GM21367 (cell line): ENCODE measurements at regions not wholly inside any gene's neighbourhood (a gene's known extent, or its start where the extent isn't known, plus 50 kb on each side); places are given as distances from the start of the nearest gene placed in this dataset.
"Not testable (repeated sequence)": the region's sequence is repeated elsewhere in the genome, so short reads cannot be mapped to it uniquely, and the experiment has no call there.

Source experiments
- ATAC-seq: cut with Tn5 transposase; IDR thresholded peaks from one replicate; pipeline ENCODE4 v1.9.1; 2021; ENCODE audit not compliant: unreplicated experiment

GRCh38 chr10:65053831-65054351, 1532.7 kb downstream of the REEP3 start:
- not testable (repeated sequence) for ATAC-seq

GRCh38 chr10:65054701-65055100, 1533.5 kb downstream of the REEP3 start:
- ATAC-seq = not testable (repeated sequence)

GRCh38 chr10:65065278-65065677, 1544.1 kb downstream of the REEP3 start:
- no peak for ATAC-seq

GRCh38 chr10:65083222-65083621, 1562.0 kb downstream of the REEP3 start:
- no peak for ATAC-seq

GRCh38 chr10:65090991-65091390, 1569.8 kb downstream of the REEP3 start:
- ATAC-seq = no peak

DNA sequence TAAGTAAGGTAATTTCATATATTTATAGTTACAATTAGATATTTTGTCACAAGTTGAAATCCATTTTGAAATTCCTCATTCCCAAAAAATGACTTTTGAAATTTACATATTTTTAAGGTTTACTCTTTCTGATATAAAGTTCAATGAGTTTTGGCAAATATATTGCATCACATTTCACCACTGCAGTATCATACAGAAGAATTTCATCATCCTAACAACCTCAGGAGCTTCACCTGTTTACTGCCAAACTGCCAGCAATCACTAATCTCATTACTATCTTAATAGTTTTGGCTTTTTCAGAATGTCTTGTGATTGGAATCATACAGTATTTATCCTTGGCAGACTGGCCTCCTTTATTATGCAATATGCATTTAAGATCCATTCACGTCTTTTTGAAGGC, 1578.9 kb downstream of the REEP3 start:
- no peak for ATAC-seq

DNA sequence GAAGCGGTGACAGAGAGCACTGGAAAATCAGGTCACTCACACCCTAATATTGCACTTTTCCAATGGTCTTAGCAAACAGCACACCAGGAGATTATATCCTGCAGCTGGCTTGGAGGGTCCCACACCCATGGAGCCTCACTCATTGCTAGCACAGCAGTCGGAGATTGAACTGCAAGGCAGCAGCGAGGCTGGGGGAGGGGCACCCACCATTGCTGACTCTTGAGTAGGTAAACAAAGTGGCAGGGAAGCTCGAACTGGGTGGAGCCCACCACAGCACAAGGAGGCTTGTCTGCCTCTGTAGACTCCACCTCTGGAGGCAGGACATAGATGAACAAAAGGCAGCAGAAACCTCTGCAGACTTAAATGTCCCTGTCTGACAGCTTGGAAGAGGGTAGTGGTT, 1579.7 kb downstream of the REEP3 start:
- ATAC-seq = not testable (repeated sequence)

GRCh38 chr10:65110009-65110408, 1588.8 kb downstream of the REEP3 start:
- ATAC-seq = no peak

DNA sequence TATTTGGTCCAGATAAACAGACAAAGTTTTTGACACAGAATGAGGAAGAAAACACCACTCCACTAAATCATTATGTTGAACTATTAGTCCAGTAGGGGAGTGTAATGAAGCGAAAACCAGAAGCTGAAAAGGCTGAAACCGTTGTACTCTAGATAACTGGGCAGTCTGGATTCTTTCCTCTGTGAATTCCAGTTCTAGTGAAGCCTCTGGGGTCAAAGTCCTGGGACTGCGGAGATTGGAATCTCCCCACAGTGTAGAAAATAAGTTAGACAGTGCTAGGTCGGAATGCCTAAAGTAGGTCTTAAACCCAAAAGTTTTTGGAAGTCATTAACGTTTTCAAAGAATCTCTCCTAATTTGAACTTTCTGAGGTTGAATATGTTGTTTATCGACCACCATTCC, 1589.9 kb downstream of the REEP3 start:
- not testable (repeated sequence) for ATAC-seq

- no peak for ATAC-seq
These were observed 1591.4 kb downstream of the REEP3 start for GRCh38 chr10:65112573-65112972.

DNA sequence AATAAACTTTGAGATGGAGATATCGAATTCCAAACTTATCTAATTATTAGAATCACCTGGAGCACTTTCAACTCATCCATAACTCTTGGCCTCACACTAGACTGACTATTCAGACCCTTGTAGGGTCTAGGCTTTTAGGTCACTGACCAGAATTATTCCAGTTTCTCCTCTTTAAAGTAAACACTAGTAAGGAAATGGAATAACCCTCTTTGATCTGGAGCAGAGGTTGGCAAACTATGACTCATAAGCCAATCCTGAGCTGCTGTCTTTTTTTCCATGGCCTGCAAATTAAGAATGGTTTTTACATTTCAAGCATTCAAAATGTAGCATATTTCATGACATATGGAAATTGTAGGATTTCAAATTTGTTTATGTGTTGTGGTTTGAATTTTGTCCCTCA, 1601.9 kb downstream of the REEP3 start:
- ATAC-seq = no peak

- no peak for ATAC-seq
These were observed 1604.0 kb downstream of the REEP3 start for GRCh38 chr10:65125212-65125611.

DNA sequence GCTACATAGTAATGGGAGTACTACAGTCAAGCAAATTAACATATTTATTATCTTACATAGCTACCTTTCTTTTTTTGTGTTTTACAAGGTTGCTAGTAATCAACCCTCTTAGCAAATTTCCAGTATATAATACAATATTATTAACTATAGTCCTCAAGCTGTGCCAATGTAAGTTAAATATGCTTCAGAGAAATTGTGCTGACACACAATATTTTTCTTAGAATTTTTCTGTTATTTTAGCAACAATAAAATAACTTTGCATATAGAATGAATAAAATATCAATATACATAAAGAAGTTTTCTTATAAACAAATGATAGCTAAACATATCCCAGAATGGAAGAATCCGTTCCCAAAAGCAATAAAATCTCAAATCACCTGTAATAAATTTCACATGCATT, 1605.1 kb downstream of the REEP3 start:
- no peak for ATAC-seq

DNA sequence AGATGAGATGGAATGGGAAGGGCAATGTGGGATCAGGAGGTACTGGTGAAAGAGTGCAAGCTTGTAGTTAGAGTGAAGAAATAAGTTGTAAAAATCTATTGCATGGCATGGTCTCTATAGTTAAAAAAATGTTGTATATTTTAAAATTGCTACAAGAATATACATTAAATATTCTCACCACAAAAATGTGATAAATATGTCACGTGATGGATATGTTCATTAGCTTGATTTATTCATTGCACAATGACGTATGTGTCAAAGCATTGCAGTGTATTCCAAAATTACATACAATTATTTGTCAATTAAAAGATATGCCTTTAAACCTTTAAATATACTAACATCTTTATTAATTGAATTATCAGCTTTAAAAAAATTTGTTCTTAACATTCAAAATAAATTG, 1607.1 kb downstream of the REEP3 start:
- no peak for ATAC-seq

GRCh38 chr10:65130162-65130758, 1609.1 kb downstream of the REEP3 start:
- ATAC-seq = no peak

DNA sequence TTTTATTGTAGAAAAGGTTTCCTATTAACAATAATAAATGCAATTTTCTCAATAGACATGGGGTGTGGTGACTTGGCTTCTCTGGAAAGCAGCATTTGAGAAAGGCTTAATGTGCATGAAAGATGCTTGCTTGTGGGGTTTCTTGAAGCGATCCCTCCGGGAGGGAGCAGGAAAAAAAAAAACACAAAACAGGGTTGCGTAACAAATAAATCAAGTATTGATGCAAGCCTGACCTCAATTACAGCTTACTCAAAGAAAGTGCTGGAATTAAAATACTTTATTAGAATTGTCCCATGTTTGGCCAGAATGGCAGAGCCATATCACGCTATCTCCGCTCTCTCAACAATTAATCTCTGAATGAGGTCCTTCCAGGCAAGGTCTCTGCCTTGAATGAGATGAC, 1612.5 kb downstream of the REEP3 start:
- no peak for ATAC-seq

- ATAC-seq = no peak
These were observed 1614.3 kb downstream of the REEP3 start for GRCh38 chr10:65135508-65135907.

- ATAC-seq = no peak
These were observed 1621.6 kb downstream of the REEP3 start for GRCh38 chr10:65142641-65143435.

DNA sequence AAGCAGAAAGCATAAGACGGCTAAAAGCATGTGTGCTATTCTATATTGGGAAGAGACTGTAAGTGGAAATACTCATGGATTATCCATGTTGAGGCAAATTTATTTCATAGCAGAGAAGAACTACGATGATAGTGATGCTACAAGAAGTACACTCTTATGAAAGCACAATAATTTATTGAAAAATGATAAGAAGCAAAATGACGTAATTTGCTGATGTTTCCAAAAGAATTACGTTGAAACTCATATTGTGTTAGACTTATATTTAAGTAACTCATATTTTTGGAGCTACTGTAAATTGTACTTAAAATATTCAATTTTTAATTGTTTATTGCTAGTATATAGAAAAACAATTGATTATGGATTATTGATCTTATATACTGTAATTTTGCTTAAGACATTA, 1622.5 kb downstream of the REEP3 start:
- no peak for ATAC-seq

DNA sequence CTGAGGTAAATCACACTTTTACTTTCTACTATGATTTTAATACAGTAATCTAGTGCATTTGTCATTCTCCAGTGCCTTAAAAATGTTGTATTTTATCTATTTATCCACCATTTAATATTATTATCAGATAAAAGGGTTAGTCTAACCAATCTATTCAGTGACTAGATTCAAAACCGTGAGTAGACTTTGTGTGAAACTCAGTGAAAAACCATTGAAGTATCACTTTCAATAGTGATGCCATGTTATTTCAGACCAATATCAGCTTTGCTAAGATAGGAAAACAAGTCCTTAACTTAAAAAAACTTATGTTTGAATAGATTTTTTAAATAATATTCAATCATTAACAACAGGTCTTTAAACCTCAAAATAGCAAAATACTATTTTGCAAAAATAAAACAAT, 1628.7 kb downstream of the REEP3 start:
- ATAC-seq = no peak

DNA sequence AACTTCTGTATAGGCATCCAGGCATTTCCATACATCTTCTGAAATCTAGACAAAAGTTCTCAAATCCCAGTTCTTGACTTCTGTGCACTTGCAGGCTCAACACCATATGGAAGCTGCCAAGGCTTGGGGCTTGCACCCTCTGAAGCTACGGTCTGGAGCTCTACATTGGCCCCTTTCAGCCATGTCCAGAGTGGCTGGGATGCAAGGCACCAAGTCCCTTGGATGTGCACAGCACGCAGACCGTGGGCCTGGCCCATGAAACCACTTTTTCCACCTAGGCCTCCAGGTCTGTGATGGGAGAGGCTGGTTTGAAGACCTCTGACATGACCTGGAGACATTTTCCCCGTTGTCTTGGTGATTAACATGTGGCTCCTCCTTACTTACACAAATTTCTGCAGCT, 1645.1 kb downstream of the REEP3 start:
- no peak for ATAC-seq

GRCh38 chr10:65172249-65172648, 1651.0 kb downstream of the REEP3 start:
- no peak for ATAC-seq
